IMR-90 (cell line): ENCODE measurements at regions not wholly inside any gene's neighbourhood (a gene's known extent, or its start where the extent isn't known, plus 50 kb on each side); places are given as distances from the start of the nearest gene placed in this dataset.

ENCODE experiments used
- ATAC-seq: fragments of 200-7000 bp; cut with Tn5 transposase; 2 replicates; pipeline ENCODE4 v1.9.1; 2020; ENCODE audit warnings: low read depth, mild to moderate bottlenecking, moderate library complexity
- BruUV-seq: library from RNA; stranded (reverse); fragments of 400-500 nt; replicated peaks from 2 replicates; lab custom pipeline; 2021; lab: Mats Ljungman, UMichigan
- CTCF ChIA-PET: fragments of 300-600 bp; formaldehyde crosslinking; extraction: SDS; loops from one replicate; lab custom pipeline; 2021; ENCODE audit warnings: antibody characterized with exemption; lab: Yijun Ruan, JAX
- POLR2A ChIA-PET: fragments of 300-600 bp; sonication (Branson Sonifier 250); formaldehyde crosslinking; loops from one replicate; lab custom pipeline; 2022; ENCODE audit warnings: antibody characterized with exemption; ENCODE audit not compliant: unreplicated experiment; lab: Charles Lee
- DNase-seq: peaks from one replicate; pipeline ENCODE4 v3.0.0; 2013
- H2AFZ ChIP-seq: replicated peaks from 2 replicates; pipeline ENCODE3; 2013; ENCODE audit warnings: low read length, mild to moderate bottlenecking; ENCODE audit not compliant: poor library complexity
- H2AK5ac ChIP-seq: 2 replicates; pipeline ENCODE4 v1.6.1; 2013; ENCODE audit warnings: low read depth, low read length, inconsistent platforms
- H2AK9ac ChIP-seq: replicated peaks from 2 replicates; pipeline ENCODE3; 2013; ENCODE audit warnings: mild to moderate bottlenecking, low read depth, low read length, moderate library complexity; ENCODE audit not compliant: poor library complexity
- H2BK120ac ChIP-seq: 2 replicates; pipeline ENCODE4 v1.6.1; 2013; ENCODE audit warnings: low read depth, low read length, inconsistent platforms
- H2BK15ac ChIP-seq: 3 replicates; pipeline ENCODE4 v1.6.1; 2013; ENCODE audit warnings: low read depth, low read length, inconsistent platforms
- H2BK20ac ChIP-seq: 2 replicates; pipeline ENCODE4 v1.6.1; 2013; ENCODE audit warnings: low read depth, mild to moderate bottlenecking, inconsistent platforms, low read length, moderate library complexity
- H2BK5ac ChIP-seq: 2 replicates; pipeline ENCODE4 v1.6.1; 2013; ENCODE audit warnings: mild to moderate bottlenecking, low read depth, low read length, inconsistent platforms; ENCODE audit not compliant: poor library complexity, severe bottlenecking
- H3K14ac ChIP-seq: replicated peaks from 2 replicates; pipeline ENCODE4 v1.6.1; 2013; ENCODE audit warnings: low read depth, low read length, inconsistent platforms
- H3K18ac ChIP-seq: 2 replicates; pipeline ENCODE4 v1.6.1; 2013; ENCODE audit warnings: low read depth, low read length, control low read depth
- H3K23ac ChIP-seq: 2 replicates; pipeline ENCODE4 v1.6.1; 2013; ENCODE audit warnings: low read depth, low read length, inconsistent platforms
- H3K27ac ChIP-seq: 2 replicates; pipeline ENCODE4 v1.5.1; 2013; ENCODE audit warnings: mild to moderate bottlenecking, control low read depth, low read length; ENCODE audit not compliant: insufficient read depth
- H3K27me3 ChIP-seq: 2 replicates; pipeline ENCODE4 v1.6.1; 2013; ENCODE audit warnings: low read length; ENCODE audit not compliant: control insufficient read depth, insufficient read depth
- H3K36me3 ChIP-seq: 2 replicates; pipeline ENCODE4 v1.6.1; 2013; ENCODE audit warnings: low read length, mixed read lengths; ENCODE audit not compliant: control insufficient read depth, insufficient read depth
- H3K4ac ChIP-seq: 2 replicates; pipeline ENCODE4 v1.6.1; 2013; ENCODE audit warnings: low read depth, low read length, inconsistent platforms
- H3K4me1 ChIP-seq: 2 replicates; pipeline ENCODE4 v1.6.1; 2013; ENCODE audit warnings: low read length, mixed read lengths; ENCODE audit not compliant: control insufficient read depth, insufficient read depth
- H3K4me2 ChIP-seq: 2 replicates; pipeline ENCODE4 v1.6.1; 2013; ENCODE audit warnings: low read depth, mild to moderate bottlenecking, control low read depth, low read length, moderate library complexity
- H3K4me3 ChIP-seq: 2 replicates; pipeline ENCODE4 v1.5.1; 2013; ENCODE audit warnings: low read depth, mild to moderate bottlenecking, control low read depth, low read length, moderate library complexity; ENCODE audit not compliant: insufficient read depth
- H3K56ac ChIP-seq: 2 replicates; pipeline ENCODE4 v1.6.1; 2013; ENCODE audit warnings: low read length, inconsistent platforms; ENCODE audit not compliant: insufficient read depth; ENCODE audit errors: extremely low read depth
- H3K79me1 ChIP-seq, 2 experiments: 2 replicates each; pipeline ENCODE4 v1.6.1; 2013; ENCODE audit warnings: low read length in 2 of 2, inconsistent platforms in 1 of 2, low read depth in 1 of 2
- H3K9ac ChIP-seq: 2 replicates; pipeline ENCODE4 v1.6.1; 2013; ENCODE audit warnings: low read depth, low read length, control low read depth
- H3K9me1 ChIP-seq: 2 replicates; pipeline ENCODE4 v1.6.1; 2013; ENCODE audit warnings: low read length, inconsistent platforms; ENCODE audit not compliant: insufficient read depth
- H3K9me3 ChIP-seq: 2 replicates; pipeline ENCODE4 v1.6.1; 2013; ENCODE audit warnings: low read length; ENCODE audit not compliant: control insufficient read depth, insufficient read depth
- H4K20me1 ChIP-seq: 2 replicates; pipeline ENCODE4 v1.6.1; 2013; ENCODE audit warnings: low read length, inconsistent platforms; ENCODE audit not compliant: insufficient read depth
- H4K5ac ChIP-seq: 2 replicates; pipeline ENCODE4 v1.6.1; 2013; ENCODE audit warnings: mild to moderate bottlenecking, low read depth, low read length, control low read depth
- H4K8ac ChIP-seq, 2 experiments: 2 replicates each; pipeline ENCODE4 v1.6.1; 2013; ENCODE audit warnings: low read depth in 2 of 2, low read length in 2 of 2, control low read depth in 1 of 2, inconsistent platforms in 1 of 2
- H4K91ac ChIP-seq: 2 replicates; pipeline ENCODE4 v1.6.1; 2013; ENCODE audit warnings: low read depth, low read length, inconsistent platforms; ENCODE audit not compliant: insufficient read depth
- MAFK ChIP-seq: IDR thresholded peaks from 2 replicates; pipeline ENCODE4 v1.6.1; 2012; ENCODE audit warnings: low read depth, low read length, improper control_type of control experiment
- MAZ ChIP-seq: IDR thresholded peaks from 2 replicates; pipeline ENCODE4 v1.6.1; 2012; ENCODE audit warnings: low read depth, mild to moderate bottlenecking, low read length, improper control_type of control experiment, moderate library complexity, borderline replicate concordance
- MXI1 ChIP-seq: IDR thresholded peaks from 2 replicates; pipeline ENCODE4 v1.6.1; 2012; ENCODE audit warnings: low read depth, mild to moderate bottlenecking, low read length, moderate library complexity, borderline replicate concordance
- RAD21 ChIP-seq: IDR thresholded peaks from 2 replicates; pipeline ENCODE4 v1.6.1; 2012; ENCODE audit warnings: low read length, improper control_type of control experiment
- WGBS, 2 experiments: methylation state at CpG; one replicate each; pipeline versions ENCODE4 v1.1.5 to v1.1.7; 2013; ENCODE audit warnings: missing lambda C conversion rate in 2 of 2; ENCODE audit not compliant: insufficient read length in 1 of 2; ENCODE audit errors: extremely low coverage in 2 of 2; 5-methylcytosine and 5-hydroxymethylcytosine counted together
- dilution Hi-C: fragments of 300-500 bp; cut with HindIII; formaldehyde crosslinking; loops from one replicate; pipeline ENCODE4 v1.14.3; 2018; ENCODE audit warnings: low sequenced_read_pairs; ENCODE audit not compliant: unreplicated experiment
- in situ Hi-C: fragments of 300-500 bp; cut with MboI; formaldehyde crosslinking; loops from 3 replicates; pipeline ENCODE4 v1.14.3; 2019; ENCODE audit warnings: low sequenced_read_pairs, inconsistent platforms, mixed read lengths
- intact Hi-C: fragments of 100-400 bp; cut with micrococcal nuclease; formaldehyde crosslinking; loops from 2 replicates; pipeline ENCODE4 v1.10.0; 2022
- TF ChIP-seq, protein P1 (sequence below): conservative IDR thresholded peaks from 2 replicates; pipeline ENCODE4 v1.5.1; 2012; ENCODE audit warnings: mild to moderate bottlenecking, low read depth, low read length, improper control_type of control experiment

DNA sequence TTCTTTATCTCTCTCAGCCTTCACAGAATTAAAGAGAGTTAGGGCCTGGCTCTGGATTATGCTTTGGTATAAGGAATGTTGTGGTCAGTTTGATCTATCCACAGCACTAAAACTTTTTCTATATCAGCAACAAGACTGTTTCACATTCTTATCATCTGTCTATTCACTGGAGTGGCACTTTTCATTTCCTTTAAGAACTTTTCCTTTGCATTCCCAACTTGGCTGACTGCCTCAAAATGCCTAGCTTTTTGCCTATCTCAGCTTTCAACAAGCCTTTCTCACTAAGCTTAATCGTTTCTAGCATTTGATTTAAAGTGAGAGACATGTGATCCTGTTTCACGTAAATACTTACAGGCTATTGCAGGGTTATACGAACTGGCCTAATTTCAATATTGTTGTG lies 471.8 kb downstream of the GBE1 start:
- CTCF ChIA-PET, result interaction anchor here (0.6 kb wide), 1 partner anchor 82 kb away, joined by 4 read pairs; no protein-coding TSS in a partner anchor
- Histone ChIP-seq H3K36me3 (no peaks in the 10 kb centered on the region), H2BK5ac (no peak overlapping the region), H4K5ac (no peak overlapping the region), H2AK9ac (no peak overlapping the region), H2BK120ac (no peak overlapping the region), H3K4ac (no peak overlapping the region), H3K27me3 (no peaks in the 10 kb centered on the region), H3K56ac (no peak overlapping the region), H3K9me3 (no peaks in the 10 kb centered on the region), H3K9me1 (no peaks in the 10 kb centered on the region), H2AFZ (no peak overlapping the region), H3K79me1 (no peaks in the 10 kb centered on the region), H4K91ac (no peak overlapping the region), H3K4me3 (no peak overlapping the region), H2AK5ac (no peak overlapping the region), H4K8ac (no peak overlapping the region), H2BK15ac (no peak overlapping the region), H2BK20ac (no peak overlapping the region), H3K18ac (no peak overlapping the region), H4K20me1 (no peaks in the 10 kb centered on the region), H3K4me1 (no peaks in the 10 kb centered on the region), H3K9ac (no peak overlapping the region), H3K14ac (no peak overlapping the region), H3K4me2 (no peak overlapping the region), H3K27ac (no peak overlapping the region), H3K23ac (no peak overlapping the region)
- intact Hi-C loops, result no loop called here
- WGBS, 2 experiments, result no CpG with 5 or more reads among the region's 3 CpGs
- no TSS peak for BruUV-seq
- TF ChIP-seq, protein P1, sequence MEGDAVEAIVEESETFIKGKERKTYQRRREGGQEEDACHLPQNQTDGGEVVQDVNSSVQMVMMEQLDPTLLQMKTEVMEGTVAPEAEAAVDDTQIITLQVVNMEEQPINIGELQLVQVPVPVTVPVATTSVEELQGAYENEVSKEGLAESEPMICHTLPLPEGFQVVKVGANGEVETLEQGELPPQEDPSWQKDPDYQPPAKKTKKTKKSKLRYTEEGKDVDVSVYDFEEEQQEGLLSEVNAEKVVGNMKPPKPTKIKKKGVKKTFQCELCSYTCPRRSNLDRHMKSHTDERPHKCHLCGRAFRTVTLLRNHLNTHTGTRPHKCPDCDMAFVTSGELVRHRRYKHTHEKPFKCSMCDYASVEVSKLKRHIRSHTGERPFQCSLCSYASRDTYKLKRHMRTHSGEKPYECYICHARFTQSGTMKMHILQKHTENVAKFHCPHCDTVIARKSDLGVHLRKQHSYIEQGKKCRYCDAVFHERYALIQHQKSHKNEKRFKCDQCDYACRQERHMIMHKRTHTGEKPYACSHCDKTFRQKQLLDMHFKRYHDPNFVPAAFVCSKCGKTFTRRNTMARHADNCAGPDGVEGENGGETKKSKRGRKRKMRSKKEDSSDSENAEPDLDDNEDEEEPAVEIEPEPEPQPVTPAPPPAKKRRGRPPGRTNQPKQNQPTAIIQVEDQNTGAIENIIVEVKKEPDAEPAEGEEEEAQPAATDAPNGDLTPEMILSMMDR, result no peak
- TF ChIP-seq MAFK (no peak), MXI1 (no peak), RAD21 (no peak), MAZ (no peak)
- dilution Hi-C loops, result no loop called here
- ATAC-seq (no peak), DNase-seq (peak; percentile 1)
- in situ Hi-C loops, result no loop called here
- POLR2A ChIA-PET, result no interaction called here
